ENCODE measurements at regions not wholly inside any gene's neighbourhood (a gene's known extent, or its start where the extent isn't known, plus 50 kb on each side); places are given as distances from the start of the nearest gene placed in this dataset.

DNA sequence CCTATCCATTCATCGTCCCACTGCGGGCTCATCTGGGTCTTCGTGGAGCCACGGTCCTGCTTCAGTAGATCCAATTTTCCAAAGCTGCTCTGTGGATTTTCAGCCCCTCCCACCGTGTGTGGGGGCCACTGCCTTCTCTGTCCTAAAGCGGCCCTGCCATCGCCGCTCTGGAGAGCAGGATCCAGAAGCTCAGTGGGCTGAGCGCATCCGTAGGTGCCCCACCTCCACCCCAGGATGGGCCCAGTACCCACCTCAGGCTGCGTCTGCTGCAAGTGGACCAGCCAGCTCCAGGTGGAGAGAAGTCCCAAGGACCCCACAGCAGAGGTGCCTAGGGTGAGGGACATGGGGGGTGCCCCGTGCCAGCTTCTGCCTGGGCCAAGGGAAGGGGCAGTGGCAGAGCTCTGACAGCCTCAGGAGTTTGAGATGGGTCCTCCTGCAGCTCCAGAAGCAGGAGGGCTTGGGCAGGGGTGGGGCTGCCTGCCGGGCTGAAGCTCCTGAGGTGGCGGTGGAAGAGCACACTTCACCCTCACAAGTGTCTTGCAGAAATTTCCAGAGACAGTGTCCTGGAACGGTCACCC lies 148.1 kb upstream of the C14orf180 start:
- whole genome bisulfite sequencing (ENCODE audit: low lambda C conversion rate) = 74% methylated on average over 14 of the region's 15 CpGs
- Histone ChIP-seq H3K4me3 (ENCODE audit: low read depth in 2 of 2, low read length in 1 of 2) (no peak overlapping the region), H3K27me3 (ENCODE audit: insufficient read depth) (no peaks in the 10 kb centered on the region), H3K36me3 (replicated peaks in 1 of 2; ENCODE audit: control insufficient read depth in 1 of 2, insufficient read depth in 2 of 2, low read length in 1 of 2) (no peaks in the 10 kb centered on the region), H3F3A (replicated peaks; ENCODE audit: insufficient read depth) (no peaks in the 10 kb centered on the region), H3K27ac (ENCODE audit: low read depth in 2 of 2, low read length in 1 of 2) (no peak overlapping the region), H3K9me2 (no peaks in the 10 kb centered on the region), H4K20me1 (ENCODE audit: insufficient read depth) (no peaks in the 10 kb centered on the region), H3K4me1 (ENCODE audit: control insufficient read depth in 1 of 2, insufficient read depth in 2 of 2, low read depth in 1 of 2, low read length in 1 of 2) (peaks cover 0 to 18% of the 10 kb centered on the region in 2 experiments; a peak in 1 of 4 replicates), H3K9me3 (no peaks in the 10 kb centered on the region), H3K4me2 (no peak overlapping the region), H2AFZ (ENCODE audit: low read depth) (no peak overlapping the region), H3K9ac (no peak overlapping the region), H3K79me2 (ENCODE audit: insufficient read depth) (no peaks in the 10 kb centered on the region)
- no peak for TF ChIP-seq EP300 (IDR thresholded peaks at IDR 0.05; ENCODE audit: borderline replicate concordance in 1 of 2, low read depth in 1 of 2, low read length in 1 of 2)
- no peak for TF ChIP-seq TEAD4 (IDR thresholded peaks at IDR 0.05; ENCODE audit: borderline replicate concordance, insufficient read depth)
- TF ChIP-seq TCF12 (IDR thresholded peaks at IDR 0.05) = no peak
- no peak for TF ChIP-seq NFIC (IDR thresholded peaks at IDR 0.05; ENCODE audit: borderline replicate concordance)
- no peak for TF ChIP-seq JUND (IDR thresholded peaks at IDR 0.05)
- TF ChIP-seq, protein P1, sequence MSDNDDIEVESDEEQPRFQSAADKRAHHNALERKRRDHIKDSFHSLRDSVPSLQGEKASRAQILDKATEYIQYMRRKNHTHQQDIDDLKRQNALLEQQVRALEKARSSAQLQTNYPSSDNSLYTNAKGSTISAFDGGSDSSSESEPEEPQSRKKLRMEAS (IDR thresholded peaks at IDR 0.05; ENCODE audit: low read depth) = no peak
- TF ChIP-seq MXI1 (IDR thresholded peaks at IDR 0.05; ENCODE audit: low read depth, low read length) = no peak
- TF ChIP-seq, protein P2, sequence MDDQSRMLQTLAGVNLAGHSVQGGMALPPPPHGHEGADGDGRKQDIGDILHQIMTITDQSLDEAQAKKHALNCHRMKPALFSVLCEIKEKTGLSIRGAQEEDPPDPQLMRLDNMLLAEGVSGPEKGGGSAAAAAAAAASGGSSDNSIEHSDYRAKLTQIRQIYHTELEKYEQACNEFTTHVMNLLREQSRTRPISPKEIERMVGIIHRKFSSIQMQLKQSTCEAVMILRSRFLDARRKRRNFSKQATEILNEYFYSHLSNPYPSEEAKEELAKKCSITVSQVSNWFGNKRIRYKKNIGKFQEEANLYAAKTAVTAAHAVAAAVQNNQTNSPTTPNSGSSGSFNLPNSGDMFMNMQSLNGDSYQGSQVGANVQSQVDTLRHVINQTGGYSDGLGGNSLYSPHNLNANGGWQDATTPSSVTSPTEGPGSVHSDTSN (IDR thresholded peaks at IDR 0.05) = no peak
- TF ChIP-seq FOSL2 (IDR thresholded peaks at IDR 0.05; ENCODE audit: borderline replicate concordance, low read depth) = no peak
- TF ChIP-seq GATA2 (CRISPR knock-in tag; IDR thresholded peaks at IDR 0.05) = no peak
- no peak for TF ChIP-seq NRF1 (IDR thresholded peaks at IDR 0.05; ENCODE audit: low read depth, low read length)
- TF ChIP-seq, protein P3, sequence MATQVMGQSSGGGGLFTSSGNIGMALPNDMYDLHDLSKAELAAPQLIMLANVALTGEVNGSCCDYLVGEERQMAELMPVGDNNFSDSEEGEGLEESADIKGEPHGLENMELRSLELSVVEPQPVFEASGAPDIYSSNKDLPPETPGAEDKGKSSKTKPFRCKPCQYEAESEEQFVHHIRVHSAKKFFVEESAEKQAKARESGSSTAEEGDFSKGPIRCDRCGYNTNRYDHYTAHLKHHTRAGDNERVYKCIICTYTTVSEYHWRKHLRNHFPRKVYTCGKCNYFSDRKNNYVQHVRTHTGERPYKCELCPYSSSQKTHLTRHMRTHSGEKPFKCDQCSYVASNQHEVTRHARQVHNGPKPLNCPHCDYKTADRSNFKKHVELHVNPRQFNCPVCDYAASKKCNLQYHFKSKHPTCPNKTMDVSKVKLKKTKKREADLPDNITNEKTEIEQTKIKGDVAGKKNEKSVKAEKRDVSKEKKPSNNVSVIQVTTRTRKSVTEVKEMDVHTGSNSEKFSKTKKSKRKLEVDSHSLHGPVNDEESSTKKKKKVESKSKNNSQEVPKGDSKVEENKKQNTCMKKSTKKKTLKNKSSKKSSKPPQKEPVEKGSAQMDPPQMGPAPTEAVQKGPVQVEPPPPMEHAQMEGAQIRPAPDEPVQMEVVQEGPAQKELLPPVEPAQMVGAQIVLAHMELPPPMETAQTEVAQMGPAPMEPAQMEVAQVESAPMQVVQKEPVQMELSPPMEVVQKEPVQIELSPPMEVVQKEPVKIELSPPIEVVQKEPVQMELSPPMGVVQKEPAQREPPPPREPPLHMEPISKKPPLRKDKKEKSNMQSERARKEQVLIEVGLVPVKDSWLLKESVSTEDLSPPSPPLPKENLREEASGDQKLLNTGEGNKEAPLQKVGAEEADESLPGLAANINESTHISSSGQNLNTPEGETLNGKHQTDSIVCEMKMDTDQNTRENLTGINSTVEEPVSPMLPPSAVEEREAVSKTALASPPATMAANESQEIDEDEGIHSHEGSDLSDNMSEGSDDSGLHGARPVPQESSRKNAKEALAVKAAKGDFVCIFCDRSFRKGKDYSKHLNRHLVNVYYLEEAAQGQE (IDR thresholded peaks at IDR 0.05; ENCODE audit: low read depth, low read length) = no peak
- no peak for TF ChIP-seq GABPA (IDR thresholded peaks at IDR 0.05; ENCODE audit: low read depth)
- TF ChIP-seq RAD21 (IDR thresholded peaks at IDR 0.05; ENCODE audit: low read length) = no peak
- TF ChIP-seq YY1 (IDR thresholded peaks at IDR 0.05; ENCODE audit: low read depth) = no peak
- TF ChIP-seq RCOR1 (IDR thresholded peaks at IDR 0.05; ENCODE audit: low read length) = no peak
- TF ChIP-seq, protein P4, sequence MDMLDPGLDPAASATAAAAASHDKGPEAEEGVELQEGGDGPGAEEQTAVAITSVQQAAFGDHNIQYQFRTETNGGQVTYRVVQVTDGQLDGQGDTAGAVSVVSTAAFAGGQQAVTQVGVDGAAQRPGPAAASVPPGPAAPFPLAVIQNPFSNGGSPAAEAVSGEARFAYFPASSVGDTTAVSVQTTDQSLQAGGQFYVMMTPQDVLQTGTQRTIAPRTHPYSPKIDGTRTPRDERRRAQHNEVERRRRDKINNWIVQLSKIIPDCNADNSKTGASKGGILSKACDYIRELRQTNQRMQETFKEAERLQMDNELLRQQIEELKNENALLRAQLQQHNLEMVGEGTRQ (IDR thresholded peaks at IDR 0.05; ENCODE audit: borderline replicate concordance, low read depth, low read length) = no peak
- TF ChIP-seq TAF1 (IDR thresholded peaks at IDR 0.05; ENCODE audit: borderline replicate concordance, low read depth, low read length) = no peak
- no peak for TF ChIP-seq FOXJ3 (CRISPR knock-in tag; IDR thresholded peaks at IDR 0.05)
- no peak for TF ChIP-seq FOXM1 (IDR thresholded peaks at IDR 0.05; ENCODE audit: low read depth)
- CTCF ChIA-PET = interaction anchor here (0.7 to 1.7 kb wide), 2 partner anchors 9 to 133 kb away, joined by 3 to 4 read pairs; no protein-coding TSS in a partner anchor
- no peak for DNase-seq
- POLR2A ChIA-PET = interaction anchor here (1.1 kb wide), 1 partner anchor 133 kb away, joined by 3 read pairs; no protein-coding TSS in a partner anchor

Data from SK-N-SH (cell line).